ENCODE measurements at regions not wholly inside any gene's neighbourhood (a gene's known extent, or its start where the extent isn't known, plus 50 kb on each side); places are given as distances from the start of the nearest gene placed in this dataset.

GRCh38 chr5:5906778-5907177 is 471.6 kb downstream of the MED10 start:
- TF ChIP-seq CTCF (IDR thresholded peaks at IDR 0.05) (no peak), EP300 (IDR thresholded peaks at IDR 0.05) (no peak), POLR2A (IDR thresholded peaks at IDR 0.05) (no peak), POLR2AphosphoS5 (IDR thresholded peaks at IDR 0.05) (no peak)

Measured in sigmoid colon (tissue), 4 donors.